ENCODE measurements at regions not wholly inside any gene's neighbourhood (a gene's known extent, or its start where the extent isn't known, plus 50 kb on each side); places are given as distances from the start of the nearest gene placed in this dataset.

DNA sequence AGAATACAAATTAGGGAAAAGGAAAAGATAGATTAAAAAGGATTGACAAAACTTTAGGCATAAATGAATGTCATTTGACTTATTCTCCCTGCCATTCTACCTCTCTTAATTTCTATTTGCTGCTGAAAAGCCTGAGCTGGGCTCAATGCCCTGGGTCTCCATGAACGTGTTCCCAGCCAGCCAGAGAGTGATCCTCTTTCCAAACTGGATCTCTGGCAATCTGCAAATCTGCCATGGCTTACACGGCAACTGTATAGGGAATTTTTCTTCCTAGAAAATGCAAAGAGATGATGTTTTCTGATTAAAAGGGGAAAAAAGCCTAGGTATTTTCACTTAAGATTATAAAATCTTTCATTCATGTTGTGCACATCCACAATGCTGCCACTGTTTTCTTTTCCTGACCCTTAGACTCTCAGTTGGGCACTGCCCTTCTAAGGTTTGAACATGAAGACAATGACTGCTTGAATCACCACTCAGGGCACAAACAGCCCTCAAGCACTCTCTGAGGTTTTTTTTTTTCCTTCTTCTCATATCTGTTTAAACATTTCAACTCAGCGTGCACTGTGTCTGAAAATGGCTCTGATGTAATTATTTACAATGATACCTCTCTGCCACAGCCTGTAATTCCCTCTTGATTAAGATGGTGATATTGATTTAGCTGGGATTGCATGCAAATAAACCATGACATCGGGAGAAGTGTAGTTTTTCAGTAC lies 60.3 kb downstream of the DACT1 start:
- ChIA-PET CTCF (no interaction called here), POLR2A (no interaction called here)

DNA sequence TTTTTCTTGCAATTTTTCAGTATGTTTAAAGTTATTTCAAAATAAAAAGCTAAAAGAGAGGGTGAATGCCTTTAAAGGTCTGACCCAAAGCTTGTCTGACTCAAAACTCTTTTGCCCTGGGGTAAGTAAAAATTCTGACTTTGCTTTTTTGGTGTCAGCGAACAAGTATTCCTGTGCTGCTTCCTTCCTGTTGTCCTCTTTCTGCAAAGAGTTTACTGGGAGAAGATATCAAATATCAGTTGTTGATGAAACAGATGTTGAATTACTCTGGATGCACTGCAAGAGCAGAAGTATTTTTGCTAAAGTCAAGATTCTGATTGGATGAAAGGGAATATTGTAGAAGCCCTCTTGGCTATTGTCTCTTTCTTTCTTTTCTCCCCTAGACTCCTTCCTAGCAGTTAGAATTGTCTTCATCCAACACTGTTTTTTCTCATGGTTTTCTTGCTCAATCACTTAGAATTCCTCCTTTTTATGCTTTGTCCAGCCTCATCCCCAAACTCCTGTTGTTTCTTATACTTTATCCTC lies 62.0 kb downstream of the DACT1 start:
- ChIA-PET CTCF (no interaction called here), POLR2A (no interaction called here)

DNA sequence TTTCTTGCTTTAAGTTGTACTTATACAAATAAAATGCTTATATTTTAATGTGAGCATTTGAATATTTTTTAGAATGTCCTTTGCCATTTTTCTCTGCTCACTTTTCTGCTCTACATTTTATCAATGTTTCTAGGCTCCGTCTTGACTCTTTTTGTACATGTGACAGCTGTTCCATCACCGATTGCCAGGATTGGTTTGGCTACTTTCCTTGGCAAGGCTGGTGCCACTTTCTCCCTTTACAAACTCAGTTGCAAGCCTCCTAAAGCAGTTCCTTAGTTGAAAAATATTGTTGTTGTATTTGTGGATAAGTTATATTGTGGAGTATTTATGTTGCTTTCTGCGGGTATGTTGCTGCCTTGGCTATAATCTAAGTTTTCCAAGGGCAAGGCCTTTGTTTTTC lies 63.4 kb downstream of the DACT1 start:
- POLR2A ChIA-PET, result no interaction called here
- CTCF ChIA-PET, result no interaction called here

DNA sequence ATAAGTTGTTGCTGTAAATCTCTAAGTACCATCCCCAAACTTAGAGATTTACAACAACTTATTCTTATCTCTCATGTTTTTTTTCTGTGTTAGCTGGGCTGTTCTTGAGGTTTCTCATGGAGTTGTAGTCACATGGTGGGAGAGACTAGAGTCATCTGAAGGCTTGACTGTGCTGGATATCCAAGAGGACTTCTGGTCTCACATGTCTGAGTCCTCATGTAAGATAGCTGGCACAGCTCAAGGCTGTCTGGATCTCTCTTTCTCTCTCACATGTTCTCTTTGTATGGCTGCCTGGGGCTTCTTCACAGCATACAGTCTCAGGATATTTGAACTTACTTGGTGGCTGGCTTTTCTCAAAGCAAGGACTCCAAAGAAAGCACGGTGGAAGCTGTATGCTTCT lies 63.8 kb downstream of the DACT1 start:
- ChIA-PET CTCF (interaction anchor here (0.6 kb wide), 1 partner anchor 43 kb away, joined by 3 read pairs; no protein-coding TSS in a partner anchor), POLR2A (no interaction called here)

DNA sequence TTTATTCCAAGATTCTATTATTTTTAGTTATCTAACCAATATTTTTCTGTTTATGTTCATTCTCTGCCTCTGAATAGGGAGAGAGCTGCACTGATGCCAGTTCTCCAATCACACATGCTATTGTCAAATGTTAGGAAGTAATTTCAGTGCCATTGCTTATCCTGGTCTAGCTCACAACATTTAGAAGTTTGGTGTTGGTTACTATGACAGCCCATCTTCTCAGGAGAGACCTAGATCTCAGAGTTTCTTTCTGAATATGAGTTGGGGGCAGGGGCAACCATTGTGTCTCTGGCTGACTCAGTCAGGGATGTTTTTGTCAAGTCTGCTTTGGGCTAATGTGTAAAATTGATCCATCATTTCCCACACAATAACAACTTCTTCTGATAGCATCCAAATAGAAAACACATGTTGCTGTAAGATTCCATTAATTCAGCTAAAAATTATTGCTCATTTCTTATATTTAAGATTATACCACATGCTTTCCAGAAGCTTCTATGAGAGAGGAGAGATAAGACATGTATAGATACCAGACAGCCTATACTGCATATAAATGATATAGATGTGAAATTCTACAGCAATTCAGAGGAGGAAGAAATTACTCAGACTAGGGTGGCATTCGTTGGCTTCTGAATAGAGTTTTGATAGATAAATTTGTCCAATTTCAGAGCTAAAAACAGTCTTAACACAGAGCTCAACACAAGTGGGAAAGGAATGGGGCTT lies 64.8 kb downstream of the DACT1 start:
- ChIA-PET CTCF (no interaction called here), POLR2A (no interaction called here)

DNA sequence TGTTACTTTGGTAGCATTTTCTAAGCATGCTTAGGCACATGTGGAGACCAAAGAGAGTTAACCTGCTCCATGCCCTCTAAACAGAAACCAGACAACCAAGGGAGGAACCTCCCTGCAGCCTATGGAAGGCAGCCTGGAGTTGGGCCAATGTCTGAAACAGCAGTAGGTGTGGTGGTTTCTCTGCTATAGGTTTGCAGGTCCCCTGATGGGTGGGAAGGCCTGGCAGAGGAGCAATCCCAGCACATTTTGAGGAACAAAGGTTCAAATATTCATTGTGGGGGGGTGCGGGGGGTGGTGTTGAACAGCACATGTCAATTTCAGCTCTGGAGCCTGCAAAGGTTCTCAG lies 65.4 kb downstream of the DACT1 start:
- CTCF ChIA-PET, result no interaction called here

DNA sequence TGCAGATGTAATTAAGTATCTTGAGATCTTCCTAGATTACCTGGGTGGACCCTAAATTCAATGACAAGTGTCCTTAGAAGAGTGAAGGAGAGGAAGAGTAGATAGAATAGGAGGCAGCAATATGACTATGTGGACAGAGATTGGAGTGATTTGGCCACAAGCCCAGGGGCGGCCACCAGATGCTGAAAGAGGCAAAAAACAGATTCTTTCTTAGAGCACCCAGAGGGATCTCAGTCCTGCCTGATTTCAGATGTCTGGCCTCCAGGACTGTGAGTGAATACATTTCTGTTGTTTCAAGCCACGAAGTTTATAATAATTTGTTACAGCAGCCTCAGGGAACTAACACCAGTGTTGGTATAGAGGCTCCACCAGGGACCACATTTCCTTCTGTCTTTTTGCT lies 67.3 kb downstream of the DACT1 start:
- ChIA-PET POLR2A (no interaction called here), CTCF (no interaction called here)

More for the DNA sequence above, 65.4 kb downstream of the DACT1 start:
- POLR2A ChIA-PET, result no interaction called here

DNA sequence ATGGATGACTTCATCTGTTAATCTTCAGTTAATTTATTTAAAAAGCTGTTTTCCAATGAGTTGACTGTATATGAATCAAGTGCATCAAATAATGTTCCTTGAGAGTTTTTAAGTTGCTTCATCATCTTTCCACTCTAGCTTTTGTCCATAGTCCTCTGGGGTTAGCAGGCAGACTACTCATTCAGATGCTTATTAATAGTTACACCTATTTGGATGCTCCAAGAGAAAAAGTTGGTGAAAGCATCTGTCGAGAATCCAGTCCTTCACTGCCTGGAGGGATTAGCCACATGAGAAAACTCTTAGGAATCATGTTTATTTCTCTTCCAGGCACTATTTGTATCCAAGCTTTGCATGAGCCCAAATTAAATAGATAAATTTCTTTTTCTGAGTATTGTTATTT lies 70.2 kb downstream of the DACT1 start:
- ChIA-PET CTCF (no interaction called here), POLR2A (no interaction called here)

DNA sequence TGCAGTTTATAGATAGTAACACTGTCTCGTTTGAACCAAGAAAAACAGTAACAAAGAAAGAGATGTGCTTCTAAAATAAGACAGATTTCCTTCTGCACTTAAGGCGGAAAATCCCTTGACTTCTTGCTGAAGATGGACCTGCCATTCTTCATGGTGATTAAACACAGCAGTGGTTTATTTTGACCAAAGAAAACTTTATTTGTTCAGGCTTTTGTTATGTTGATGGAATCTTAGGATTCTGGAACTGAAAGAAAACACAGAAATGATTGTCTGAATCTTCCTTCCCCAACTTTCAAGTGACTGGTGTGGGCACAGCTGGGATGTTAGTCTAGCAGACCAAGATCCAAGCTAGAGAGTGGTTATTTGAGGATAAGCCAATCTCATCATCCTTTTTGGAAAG lies 72.2 kb downstream of the DACT1 start:
- ChIA-PET CTCF (no interaction called here), POLR2A (no interaction called here)

DNA sequence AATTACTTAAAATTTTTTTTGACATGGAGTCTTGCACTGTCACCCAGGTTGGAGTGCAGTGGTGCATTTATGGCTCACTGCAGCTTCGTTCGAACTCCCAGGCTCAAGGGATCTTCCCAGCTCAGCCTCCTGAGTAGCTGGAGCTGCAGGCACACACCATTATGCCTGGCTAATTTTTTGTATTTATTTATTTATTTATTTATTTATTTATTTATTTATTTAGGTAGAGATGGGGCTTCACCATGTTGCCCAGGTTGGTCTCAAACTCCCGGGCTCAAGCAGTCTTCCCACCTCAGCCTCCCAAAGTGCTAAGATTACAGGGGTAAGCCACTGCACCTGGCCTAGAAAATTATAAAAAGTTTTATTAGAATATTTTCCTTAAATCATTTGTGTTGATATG lies 73.6 kb downstream of the DACT1 start:
- ChIA-PET POLR2A (no interaction called here), CTCF (no interaction called here)

DNA sequence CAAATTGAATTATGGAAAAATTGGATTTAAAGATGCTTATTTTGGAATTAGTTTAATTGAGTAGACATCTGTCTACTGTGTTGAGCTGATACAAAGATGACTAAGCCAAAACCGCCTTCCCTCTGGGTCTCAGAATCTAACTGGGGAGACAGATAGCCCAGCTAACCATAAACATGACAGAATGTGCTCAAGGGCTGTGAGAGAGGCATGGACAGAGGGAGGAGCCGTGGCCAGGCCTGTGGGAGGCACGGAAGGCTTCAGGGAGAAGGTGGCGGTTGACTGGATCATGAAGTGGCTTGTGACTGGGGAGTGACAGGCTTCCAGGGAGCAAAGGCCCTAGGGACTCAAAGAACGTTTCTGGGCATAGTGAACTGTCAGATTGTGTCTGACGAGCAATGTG lies 74.6 kb downstream of the DACT1 start:
- ChIA-PET POLR2A (no interaction called here), CTCF (no interaction called here)

DNA sequence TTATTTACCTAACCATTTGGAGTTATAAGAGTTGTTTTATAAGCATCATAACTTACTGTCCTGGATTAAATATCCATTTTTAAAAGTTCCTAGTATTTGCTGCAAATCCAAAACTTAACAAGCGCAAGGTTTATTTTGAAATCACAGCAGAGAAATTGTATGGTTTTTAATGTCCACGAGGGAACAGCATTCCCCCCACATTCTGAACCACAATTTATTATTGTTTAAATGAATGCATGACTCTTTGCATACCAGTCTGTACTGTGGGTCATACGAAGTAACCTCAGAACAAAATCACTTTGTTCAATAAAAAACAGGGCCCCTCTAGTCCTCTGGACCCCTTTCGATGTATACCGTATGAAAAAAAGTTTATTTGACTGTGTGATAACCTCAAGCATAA lies 75.9 kb downstream of the DACT1 start:
- ChIA-PET POLR2A (no interaction called here), CTCF (no interaction called here)

DNA sequence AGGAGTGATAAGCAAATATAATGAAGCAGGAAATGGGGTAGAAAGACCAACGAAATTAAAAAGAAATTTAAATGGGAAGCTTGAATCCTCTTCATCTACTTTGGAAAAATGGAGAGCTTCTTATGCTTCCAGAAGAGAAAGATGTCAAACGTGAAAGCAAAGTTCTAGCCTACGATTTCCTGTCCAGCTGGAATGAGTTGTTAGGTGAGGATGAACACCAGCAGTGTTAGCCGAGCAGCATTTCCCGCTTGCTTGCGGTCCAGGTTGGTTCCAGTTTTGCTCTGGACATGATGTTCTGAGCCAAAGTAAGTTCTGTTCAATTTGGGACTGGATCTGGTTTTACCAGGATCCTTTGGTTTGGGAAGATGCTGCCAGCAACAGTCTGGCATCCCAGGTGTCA lies 78.9 kb downstream of the DACT1 start:
- CTCF ChIA-PET, result no interaction called here

DNA sequence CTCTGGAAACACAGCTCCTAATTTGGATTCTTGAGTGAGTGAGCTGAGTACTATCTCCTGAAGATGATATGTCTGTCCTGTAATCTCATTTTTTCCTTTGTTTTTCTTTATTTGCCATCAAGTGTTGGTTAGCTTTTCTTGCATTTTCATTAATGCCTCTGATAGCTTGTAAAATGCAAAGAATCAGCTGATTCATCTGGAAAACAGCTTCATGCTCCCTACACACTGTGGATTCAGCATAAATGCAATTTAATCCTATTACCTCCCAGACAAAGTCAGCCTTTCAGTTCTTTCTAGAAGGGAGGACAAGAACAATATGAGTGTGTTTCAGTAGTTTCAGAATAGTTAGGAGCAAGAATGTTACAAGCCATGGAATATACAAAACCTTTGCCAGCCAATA lies 79.4 kb downstream of the DACT1 start:
- POLR2A ChIA-PET, result no interaction called here
- CTCF ChIA-PET, result no interaction called here

More for the DNA sequence above, 78.9 kb downstream of the DACT1 start:
- POLR2A ChIA-PET, result no interaction called here

DNA sequence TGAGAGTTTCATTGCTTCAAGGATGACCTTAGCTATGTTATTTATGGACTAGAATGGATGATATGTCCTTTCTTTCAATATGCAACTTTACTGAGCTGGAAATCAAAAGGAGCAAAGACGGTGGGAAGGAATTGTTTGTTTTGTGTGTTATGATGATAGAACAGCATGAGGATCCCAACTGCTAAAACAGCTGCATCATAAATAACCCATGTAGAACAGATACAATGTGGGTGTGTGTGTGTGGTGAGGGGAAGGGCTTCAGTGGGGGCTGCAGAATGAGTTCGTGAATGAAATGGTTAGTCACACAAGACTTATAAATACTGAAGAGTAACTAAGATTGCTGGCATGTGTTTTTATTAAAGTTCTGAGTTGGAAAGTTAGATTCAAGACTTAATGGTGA lies 80.1 kb downstream of the DACT1 start:
- CTCF ChIA-PET, result no interaction called here
- POLR2A ChIA-PET, result no interaction called here

DNA sequence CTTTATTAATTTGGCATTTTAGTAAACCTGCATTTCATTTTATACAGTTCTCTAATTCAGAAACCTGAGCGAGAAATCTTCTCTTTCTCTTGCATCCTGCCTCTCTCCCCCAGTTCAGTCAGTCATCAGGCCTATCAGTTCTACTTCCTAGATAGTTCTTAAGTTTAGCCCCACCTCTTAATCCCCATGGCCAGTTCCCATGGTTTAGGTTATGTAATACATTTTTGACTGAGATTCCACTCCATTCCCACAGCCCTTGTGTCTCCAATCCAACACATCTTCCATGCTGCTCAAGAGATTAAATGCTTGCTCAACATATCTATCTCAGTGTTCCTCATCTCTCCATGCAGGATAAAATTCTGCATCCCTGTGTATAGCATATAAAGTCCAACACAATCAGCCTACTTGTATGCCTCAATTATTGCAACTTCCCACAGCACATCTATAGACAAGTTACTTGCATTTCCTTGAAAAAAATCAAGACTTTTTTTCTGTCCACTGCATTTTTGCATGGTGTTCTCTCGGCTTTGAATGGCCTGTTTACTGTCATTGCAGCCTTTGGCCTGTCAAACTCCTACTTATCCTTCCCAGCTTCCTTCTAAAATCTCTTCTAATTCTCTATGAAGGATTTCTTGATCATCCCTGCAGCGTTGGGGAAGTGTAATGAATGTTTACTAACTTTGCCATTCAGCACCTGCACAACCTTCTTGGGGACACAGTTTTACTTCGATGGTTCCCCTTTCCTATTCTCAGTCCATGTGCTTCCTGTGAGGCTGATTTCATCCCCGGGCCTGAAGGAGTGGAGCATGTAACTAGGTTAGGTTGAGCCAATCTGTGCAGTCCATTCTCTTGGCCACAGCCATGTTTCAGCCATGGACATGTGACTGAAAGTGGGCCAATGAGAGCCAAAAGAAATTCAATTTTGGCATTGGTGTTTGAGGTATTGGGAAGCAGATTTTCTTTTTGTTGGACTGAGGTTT lies 80.8 kb downstream of the DACT1 start:
- POLR2A ChIA-PET, result interaction anchor here (0.7 kb wide), 1 partner anchor 87 kb away, joined by 7 read pairs; no protein-coding TSS in a partner anchor
- CTCF ChIA-PET, result no interaction called here

DNA sequence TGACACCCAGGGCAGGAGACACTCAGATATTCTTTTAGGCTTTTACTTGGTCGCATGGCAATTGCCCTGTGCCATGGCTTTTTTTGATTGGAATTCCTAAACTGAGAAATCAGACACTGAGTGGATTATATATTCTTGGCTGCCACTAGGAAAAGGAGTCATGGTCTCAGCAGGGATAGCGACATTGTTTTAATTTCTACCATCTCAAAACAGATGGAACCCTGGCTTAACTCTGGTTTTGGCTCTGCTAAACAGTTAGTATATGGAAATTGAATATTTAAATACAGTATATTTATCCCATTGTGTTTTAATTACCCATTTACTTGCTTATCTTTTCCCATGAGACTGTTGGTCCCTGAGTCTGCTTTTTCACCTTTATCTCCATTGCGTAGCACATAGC lies 84.0 kb downstream of the DACT1 start:
- POLR2A ChIA-PET, result no interaction called here

DNA sequence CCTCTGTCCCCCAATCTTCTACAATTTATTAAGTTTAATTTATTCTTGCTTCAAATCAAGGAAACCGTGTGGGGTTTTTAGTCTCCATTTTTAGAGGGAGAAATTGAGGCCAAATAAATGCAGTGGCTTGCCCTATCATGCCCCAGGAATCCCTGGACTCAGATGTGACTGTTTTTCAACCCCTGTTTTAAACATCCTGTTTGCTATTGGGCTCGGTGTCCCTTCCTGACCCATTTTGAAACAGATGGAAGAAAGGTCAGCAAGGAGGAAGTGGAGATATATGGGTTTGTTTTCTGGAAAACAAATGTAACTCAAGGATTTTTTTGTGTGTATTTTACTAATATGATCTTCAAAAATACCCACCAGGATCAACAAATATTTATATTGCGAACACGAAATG lies 84.7 kb downstream of the DACT1 start:
- ChIA-PET CTCF (no interaction called here), POLR2A (no interaction called here)

More for the DNA sequence above, 84.0 kb downstream of the DACT1 start:
- CTCF ChIA-PET, result no interaction called here

DNA sequence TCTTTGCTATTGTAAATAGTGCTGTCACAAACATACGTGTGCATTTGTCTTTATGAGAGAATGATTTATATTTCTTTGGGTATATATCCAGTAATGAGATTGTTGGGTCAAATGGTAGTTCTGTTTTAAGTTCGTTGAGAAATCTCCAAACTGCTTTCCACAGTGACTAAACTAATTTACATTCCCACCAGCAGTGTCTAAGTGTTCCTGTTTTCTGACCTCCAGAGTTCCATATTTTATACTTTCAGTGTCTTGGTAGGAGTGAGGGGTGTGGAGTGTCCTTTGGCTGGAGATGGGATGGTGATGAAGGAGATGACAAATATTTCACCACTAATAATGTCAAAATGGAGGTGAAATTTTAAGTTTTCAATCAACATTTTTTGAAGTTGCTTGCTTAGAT lies 86.4 kb downstream of the DACT1 start:
- POLR2A ChIA-PET, result no interaction called here
- CTCF ChIA-PET, result no interaction called here

DNA sequence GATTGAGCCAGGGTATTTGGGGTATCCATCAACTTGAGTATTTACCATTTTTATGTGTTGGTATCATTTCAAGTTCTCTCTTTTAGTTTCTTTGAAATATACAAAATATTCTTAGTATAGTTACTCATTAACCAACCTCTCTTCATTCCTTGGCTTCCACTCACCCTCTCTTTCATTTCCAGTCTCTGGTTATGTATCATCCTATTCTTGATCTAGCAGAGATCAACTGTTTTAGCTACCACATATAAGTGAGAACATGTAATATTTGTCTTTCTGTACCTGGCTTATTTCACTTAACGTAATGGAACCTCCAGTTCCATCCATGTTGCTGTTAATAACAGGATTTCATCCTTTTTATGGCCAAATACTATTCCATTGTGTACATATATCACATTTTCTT lies 86.9 kb downstream of the DACT1 start:
- ChIA-PET POLR2A (no interaction called here), CTCF (no interaction called here)

DNA sequence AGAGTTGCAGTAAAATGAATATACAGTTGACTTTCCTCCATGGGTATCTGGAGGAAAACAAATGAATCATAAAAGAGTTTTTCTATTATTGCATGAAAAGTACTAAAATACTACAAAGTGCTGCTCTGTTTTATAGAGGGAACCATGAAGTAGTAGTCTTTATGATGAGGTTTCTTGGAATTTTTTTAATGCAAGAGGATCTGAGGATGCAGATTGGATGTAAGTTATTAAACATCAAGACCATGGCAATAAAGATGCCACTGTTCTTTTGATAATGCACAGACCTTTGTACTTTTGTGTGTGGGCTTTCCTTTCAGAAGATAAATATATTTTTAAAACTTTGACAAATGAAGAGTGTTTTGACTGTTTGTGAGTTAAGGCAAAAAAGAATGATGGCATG lies 87.5 kb downstream of the DACT1 start:
- ChIA-PET CTCF (no interaction called here), POLR2A (no interaction called here)

Measured in activated CD8-positive, alpha-beta memory T cell treated with anti-CD3 and anti-CD28 coated beads for 36 hours (primary cell).